PC-3 (cell line): ENCODE measurements at regions not wholly inside any gene's neighbourhood (a gene's known extent, or its start where the extent isn't known, plus 50 kb on each side); places are given as distances from the start of the nearest gene placed in this dataset.

Source experiments
- ATAC-seq: fragments of 200-7000 bp; cut with Tn5 transposase; 2 replicates; pipeline ENCODE4 v1.9.1; 2020; ENCODE audit warnings: mild to moderate bottlenecking, moderate library complexity
- BruUV-seq: library from RNA; stranded (reverse); fragments of 400-500 nt; replicated peaks from 2 replicates; lab custom pipeline; 2021; lab: Mats Ljungman, UMichigan
- CTCF ChIA-PET: fragments of 300-600 bp; sonication (Branson Sonifier 250); formaldehyde crosslinking; loops from one replicate; lab custom pipeline; 2022; ENCODE audit warnings: antibody characterized with exemption; lab: Charles Lee
- POLR2A ChIA-PET: fragments of 300-600 bp; sonication (Branson Sonifier 250); formaldehyde crosslinking; loops from one replicate; lab custom pipeline; 2022; ENCODE audit warnings: antibody characterized with exemption; ENCODE audit not compliant: unreplicated experiment; lab: Charles Lee
- DNase-seq: peaks from one replicate; pipeline ENCODE4 v3.0.0-alpha.2; 2015
- H2AFZ ChIP-seq: fragments of 300-600 bp; sonication (generic); 2 replicates; pipeline ENCODE4 v1.6.0; 2016; ENCODE audit warnings: antibody characterized with exemption, low read length
- H3F3A ChIP-seq: fragments of 300-600 bp; sonication (generic); one replicate; pipeline ENCODE4 v1.6.0; 2017; ENCODE audit warnings: antibody characterized with exemption, low read length, control low read depth, mild to moderate bottlenecking; ENCODE audit not compliant: unreplicated experiment
- H3K27ac ChIP-seq: fragments of 300-600 bp; sonication (generic); 2 replicates; pipeline ENCODE4 v1.5.1; 2016; ENCODE audit warnings: mild to moderate bottlenecking, low read length
- H3K27me3 ChIP-seq: fragments of 300-600 bp; sonication (generic); 2 replicates; pipeline ENCODE4 v1.6.1; 2016; ENCODE audit warnings: low read length, mixed read lengths
- H3K36me3 ChIP-seq: fragments of 300-600 bp; sonication (generic); 2 replicates; pipeline ENCODE4 v1.6.1; 2016; ENCODE audit warnings: low read depth, mixed run types, low read length, mixed read lengths
- H3K4me1 ChIP-seq: fragments of 300-600 bp; sonication (generic); 2 replicates; pipeline ENCODE4 v1.5.1; 2016; ENCODE audit warnings: low read length; ENCODE audit not compliant: insufficient read depth
- H3K4me2 ChIP-seq: fragments of 300-600 bp; sonication (generic); 2 replicates; pipeline ENCODE4 v1.6.0; 2016; ENCODE audit warnings: low read length
- H3K4me3 ChIP-seq: fragments of 300-600 bp; sonication (generic); 2 replicates; pipeline ENCODE4 v1.5.1; 2016; ENCODE audit warnings: mild to moderate bottlenecking, low read length, mixed read lengths
- H3K79me2 ChIP-seq: fragments of 300-600 bp; sonication (generic); 2 replicates; pipeline ENCODE4 v1.6.1; 2017; ENCODE audit warnings: low read length, mixed read lengths
- H3K9ac ChIP-seq: fragments of 300-600 bp; sonication (generic); 2 replicates; pipeline ENCODE4 v1.6.0; 2016; ENCODE audit warnings: mild to moderate bottlenecking, low read length
- H3K9me2 ChIP-seq: fragments of 300-600 bp; sonication (generic); replicated peaks from 2 replicates; pipeline ENCODE4 v1.6.1; 2016; ENCODE audit warnings: mixed run types, low read length, mixed read lengths
- H3K9me3 ChIP-seq: fragments of 300-600 bp; sonication (generic); 2 replicates; pipeline ENCODE4 v1.6.1; 2016; ENCODE audit warnings: low read length, mixed read lengths
- H4K20me1 ChIP-seq: fragments of 300-600 bp; sonication (generic); 2 replicates; pipeline ENCODE4 v1.6.1; 2016; ENCODE audit warnings: low read length, mixed read lengths
- EZH2 ChIP-seq: fragments of 300-600 bp; sonication (generic); IDR thresholded peaks from one replicate; pipeline ENCODE4 v1.6.1; 2017; ENCODE audit warnings: antibody characterized with exemption, mild to moderate bottlenecking, low read length; ENCODE audit not compliant: unreplicated experiment
- EZH2phosphoT487 ChIP-seq: fragments of 300-600 bp; sonication (generic); IDR thresholded peaks from 2 replicates; pipeline ENCODE4 v1.6.1; 2018; ENCODE audit warnings: mild to moderate bottlenecking, antibody characterized with exemption, low read length, borderline replicate concordance
- intact Hi-C: fragments of 100-400 bp; cut with micrococcal nuclease; formaldehyde crosslinking; loops from 2 replicates; pipeline ENCODE4 v1.9.0; 2023
- TF ChIP-seq, protein P1 (sequence below): fragments of 300-600 bp; sonication (generic); conservative IDR thresholded peaks from 2 replicates; pipeline ENCODE4 v1.5.1; 2017; ENCODE audit warnings: antibody characterized with exemption, low read depth, mild to moderate bottlenecking, low read length

GRCh38 chr3:36193448-36193847, 186.9 kb upstream of the STAC start:
- intact Hi-C loops = no loop called here
- BruUV-seq = no TSS peak
- Histone ChIP-seq H3F3A (no peaks in the 10 kb centered on the region), H3K27me3 (no peaks in the 10 kb centered on the region), H2AFZ (no peak overlapping the region), H3K9ac (no peak overlapping the region), H3K79me2 (no peaks in the 10 kb centered on the region), H3K4me1 (peaks cover 15% of the 10 kb centered on the region), H3K9me3 (no peaks in the 10 kb centered on the region), H3K36me3 (no peaks in the 10 kb centered on the region), H3K9me2 (no peaks in the 10 kb centered on the region), H3K4me3 (no peak overlapping the region), H4K20me1 (no peaks in the 10 kb centered on the region), H3K27ac (no peak overlapping the region), H3K4me2 (no peak overlapping the region)
- no peak for ATAC-seq
- no peak for TF ChIP-seq EZH2
- no peak for TF ChIP-seq EZH2phosphoT487
- TF ChIP-seq, protein P1, sequence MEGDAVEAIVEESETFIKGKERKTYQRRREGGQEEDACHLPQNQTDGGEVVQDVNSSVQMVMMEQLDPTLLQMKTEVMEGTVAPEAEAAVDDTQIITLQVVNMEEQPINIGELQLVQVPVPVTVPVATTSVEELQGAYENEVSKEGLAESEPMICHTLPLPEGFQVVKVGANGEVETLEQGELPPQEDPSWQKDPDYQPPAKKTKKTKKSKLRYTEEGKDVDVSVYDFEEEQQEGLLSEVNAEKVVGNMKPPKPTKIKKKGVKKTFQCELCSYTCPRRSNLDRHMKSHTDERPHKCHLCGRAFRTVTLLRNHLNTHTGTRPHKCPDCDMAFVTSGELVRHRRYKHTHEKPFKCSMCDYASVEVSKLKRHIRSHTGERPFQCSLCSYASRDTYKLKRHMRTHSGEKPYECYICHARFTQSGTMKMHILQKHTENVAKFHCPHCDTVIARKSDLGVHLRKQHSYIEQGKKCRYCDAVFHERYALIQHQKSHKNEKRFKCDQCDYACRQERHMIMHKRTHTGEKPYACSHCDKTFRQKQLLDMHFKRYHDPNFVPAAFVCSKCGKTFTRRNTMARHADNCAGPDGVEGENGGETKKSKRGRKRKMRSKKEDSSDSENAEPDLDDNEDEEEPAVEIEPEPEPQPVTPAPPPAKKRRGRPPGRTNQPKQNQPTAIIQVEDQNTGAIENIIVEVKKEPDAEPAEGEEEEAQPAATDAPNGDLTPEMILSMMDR = no peak
- POLR2A ChIA-PET = interaction anchor here (0.6 kb wide), 1 partner anchor 28 kb away, joined by 3 read pairs; no protein-coding TSS in a partner anchor
- CTCF ChIA-PET = no interaction called here
- peak; percentile 9 for DNase-seq

- Histone ChIP-seq H3K4me2 (peak overlapping the region; percentile 14; the same call in 1 of the 2 replicates), H2AFZ (no peak overlapping the region), H4K20me1 (no peaks in the 10 kb centered on the region), H3F3A (no peaks in the 10 kb centered on the region), H3K79me2 (no peaks in the 10 kb centered on the region), H3K9me3 (no peaks in the 10 kb centered on the region), H3K27ac (peak overlapping the region; percentile 1; the same call in 1 of the 2 replicates), H3K4me3 (no peak overlapping the region), H3K9ac (no peak overlapping the region), H3K27me3 (no peaks in the 10 kb centered on the region), H3K36me3 (no peaks in the 10 kb centered on the region), H3K9me2 (no peaks in the 10 kb centered on the region), H3K4me1 (peaks cover 15% of the 10 kb centered on the region)
- BruUV-seq = no TSS peak
- ATAC-seq (peak; percentile 98), DNase-seq (peak; percentile 88)
- TF ChIP-seq EZH2 (no peak), EZH2phosphoT487 (no peak)
- TF ChIP-seq, protein P1 = no peak
- POLR2A ChIA-PET = interaction anchor here (0.7 kb wide), 1 partner anchor 17 kb away, joined by 4 read pairs; no protein-coding TSS in a partner anchor
- CTCF ChIA-PET = interaction anchor here (0.5 kb wide), 1 partner anchor 345 kb away, joined by 3 read pairs; no protein-coding TSS in a partner anchor
- intact Hi-C loops = no loop called here
These were observed 184.2 kb upstream of the STAC start for GRCh38 chr3:36196058-36196457.

- H3K4me2 ChIP-seq = no peak overlapping the region
- H3K9me3 ChIP-seq = no peaks in the 10 kb centered on the region
- BruUV-seq = no TSS peak
- intact Hi-C loops = no loop called here
- H3K79me2 ChIP-seq = no peaks in the 10 kb centered on the region
- ChIA-PET POLR2A (no interaction called here), CTCF (no interaction called here)
- TF ChIP-seq EZH2 = no peak
- TF ChIP-seq, protein P1 = no peak
- TF ChIP-seq EZH2phosphoT487 = no peak
- H3K27ac ChIP-seq = no peak overlapping the region
- no peak overlapping the region for H3K9ac ChIP-seq
- H3K9me2 ChIP-seq = no peaks in the 10 kb centered on the region
- H3F3A ChIP-seq = no peaks in the 10 kb centered on the region
- H3K4me3 ChIP-seq = no peak overlapping the region
- H3K4me1 ChIP-seq = peaks cover 20% of the 10 kb centered on the region
- no peaks in the 10 kb centered on the region for H3K27me3 ChIP-seq
- H3K36me3 ChIP-seq = no peaks in the 10 kb centered on the region
- no peak overlapping the region for H2AFZ ChIP-seq
- DNase-seq (no peak), ATAC-seq (no peak)
- no peaks in the 10 kb centered on the region for H4K20me1 ChIP-seq
These were observed 183.2 kb upstream of the STAC start for GRCh38 chr3:36197151-36197550.
